ENCODE measurements at regions not wholly inside any gene's neighbourhood (a gene's known extent, or its start where the extent isn't known, plus 50 kb on each side); places are given as distances from the start of the nearest gene placed in this dataset.

DNA sequence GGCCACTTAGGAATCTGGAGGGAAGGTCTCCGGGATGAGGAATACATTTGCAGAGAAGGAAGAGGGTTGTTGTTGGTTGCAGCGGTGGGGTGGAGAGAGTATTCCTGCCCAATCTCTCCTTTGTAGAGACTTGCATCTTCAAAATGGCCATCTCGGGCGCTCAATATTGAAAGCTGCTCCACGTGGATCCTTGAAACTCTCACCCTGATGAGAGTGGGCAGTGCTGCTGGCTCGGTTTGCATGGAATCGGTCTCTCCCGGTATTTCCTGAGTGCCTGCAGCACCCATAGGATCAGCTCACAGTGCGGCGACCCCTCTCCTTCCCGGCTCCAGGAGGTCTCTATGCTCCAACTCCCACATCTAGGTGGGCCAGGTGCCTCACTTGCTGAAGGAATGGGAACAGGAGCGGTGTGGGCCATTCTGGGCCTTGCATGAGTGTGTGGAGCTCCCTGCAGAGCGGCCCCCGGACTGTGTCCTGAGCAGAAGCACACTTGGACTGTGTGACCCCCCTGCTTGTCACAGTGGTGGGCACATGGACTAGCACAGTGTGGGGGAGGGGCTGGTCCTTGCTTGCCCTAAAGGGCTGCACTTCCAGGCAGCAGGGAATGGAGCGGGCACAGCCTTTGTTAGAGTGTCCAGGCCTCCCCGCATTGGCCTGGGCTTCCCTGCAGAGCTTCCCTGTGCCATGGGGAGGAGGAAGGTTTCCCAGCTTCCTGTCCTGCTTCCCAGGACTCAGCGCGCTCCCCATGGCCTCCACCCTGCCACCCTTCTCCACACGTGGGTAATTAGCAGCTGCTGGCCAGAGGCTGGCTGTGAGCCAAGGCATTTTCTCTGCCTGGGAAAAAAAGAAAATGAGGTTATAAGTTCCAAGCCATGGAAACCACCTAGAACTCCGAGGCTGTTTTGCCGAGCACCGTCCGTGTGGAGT lies 139.3 kb downstream of the IRF8 start:
- intact Hi-C loops (cut with micrococcal nuclease; ENCODE audit: unreplicated experiment), result no loop called here
- H3K4me1 ChIP-seq, result no peaks in the 10 kb centered on the region
- no peak overlapping the region for H3K4me3 ChIP-seq (ENCODE audit: low read depth, low read length)
- H3K36me3 ChIP-seq (ENCODE audit: control insufficient read depth, insufficient read depth, low read length), result no peaks in the 10 kb centered on the region
- no peak overlapping the region for H3K27ac Mint-ChIP-seq (ENCODE audit: unreplicated experiment)
- no peaks in the 10 kb centered on the region for H3K36me3 Mint-ChIP-seq (ENCODE audit: insufficient read depth, unreplicated experiment)
- ChIA-PET CTCF (no interaction called here), POLR2A (no interaction called here)
- peak in 1 of 2 experiments; percentile 27 for DNase-seq
- TF ChIP-seq, protein P1, sequence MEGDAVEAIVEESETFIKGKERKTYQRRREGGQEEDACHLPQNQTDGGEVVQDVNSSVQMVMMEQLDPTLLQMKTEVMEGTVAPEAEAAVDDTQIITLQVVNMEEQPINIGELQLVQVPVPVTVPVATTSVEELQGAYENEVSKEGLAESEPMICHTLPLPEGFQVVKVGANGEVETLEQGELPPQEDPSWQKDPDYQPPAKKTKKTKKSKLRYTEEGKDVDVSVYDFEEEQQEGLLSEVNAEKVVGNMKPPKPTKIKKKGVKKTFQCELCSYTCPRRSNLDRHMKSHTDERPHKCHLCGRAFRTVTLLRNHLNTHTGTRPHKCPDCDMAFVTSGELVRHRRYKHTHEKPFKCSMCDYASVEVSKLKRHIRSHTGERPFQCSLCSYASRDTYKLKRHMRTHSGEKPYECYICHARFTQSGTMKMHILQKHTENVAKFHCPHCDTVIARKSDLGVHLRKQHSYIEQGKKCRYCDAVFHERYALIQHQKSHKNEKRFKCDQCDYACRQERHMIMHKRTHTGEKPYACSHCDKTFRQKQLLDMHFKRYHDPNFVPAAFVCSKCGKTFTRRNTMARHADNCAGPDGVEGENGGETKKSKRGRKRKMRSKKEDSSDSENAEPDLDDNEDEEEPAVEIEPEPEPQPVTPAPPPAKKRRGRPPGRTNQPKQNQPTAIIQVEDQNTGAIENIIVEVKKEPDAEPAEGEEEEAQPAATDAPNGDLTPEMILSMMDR (IDR thresholded peaks at IDR 0.05; ENCODE audit: insufficient read depth in 1 of 2, low read depth in 1 of 2, low read length in 1 of 2, severe bottlenecking in 1 of 2, unreplicated experiment in 1 of 2), result no peak
- no peaks in the 10 kb centered on the region for H3K4me1 Mint-ChIP-seq (ENCODE audit: low read depth, unreplicated experiment)
- H3K27me3 Mint-ChIP-seq (ENCODE audit: insufficient read depth, unreplicated experiment), result no peaks in the 10 kb centered on the region
- H3K9me3 Mint-ChIP-seq (ENCODE audit: unreplicated experiment), result no peaks in the 10 kb centered on the region
- H3K27me3 ChIP-seq (replicated peaks; ENCODE audit: control insufficient read depth, insufficient read depth, low read length), result no peaks in the 10 kb centered on the region
- BruUV-seq (replicated peaks), result no TSS peak
- no peaks in the 10 kb centered on the region for H3K9me3 ChIP-seq
- no peak overlapping the region for H3K4me3 Mint-ChIP-seq (ENCODE audit: unreplicated experiment)

DNA sequence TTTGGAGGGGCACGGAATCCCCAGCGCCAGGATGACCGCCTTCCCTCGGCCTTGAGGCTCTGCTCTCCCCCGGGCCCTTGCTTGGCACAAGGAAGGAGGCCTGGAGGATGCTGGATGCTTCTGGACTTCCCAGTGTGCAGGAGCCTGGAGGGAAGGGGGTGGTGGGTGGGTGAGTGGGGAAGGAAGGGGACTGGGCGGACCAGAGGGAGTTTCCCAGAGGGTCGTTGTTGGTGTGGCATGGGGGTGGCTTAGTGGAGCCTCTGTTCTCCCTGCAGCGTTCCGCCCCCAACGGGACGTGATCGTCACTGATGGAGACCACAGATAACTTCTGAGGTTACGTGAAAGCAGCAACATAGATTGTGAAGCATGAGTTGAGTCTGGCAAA lies 140.0 kb downstream of the IRF8 start:
- H3K4me3 Mint-ChIP-seq (ENCODE audit: unreplicated experiment), result no peak overlapping the region
- no peaks in the 10 kb centered on the region for H3K27me3 Mint-ChIP-seq (ENCODE audit: insufficient read depth, unreplicated experiment)
- no peaks in the 10 kb centered on the region for H3K4me1 ChIP-seq
- H3K36me3 ChIP-seq (ENCODE audit: control insufficient read depth, insufficient read depth, low read length), result no peaks in the 10 kb centered on the region
- no peak overlapping the region for H3K27ac Mint-ChIP-seq (ENCODE audit: unreplicated experiment)
- no peak overlapping the region for H3K4me3 ChIP-seq (ENCODE audit: low read depth, low read length)
- POLR2A ChIA-PET, result no interaction called here
- no peaks in the 10 kb centered on the region for H3K4me1 Mint-ChIP-seq (ENCODE audit: low read depth, unreplicated experiment)
- H3K9me3 Mint-ChIP-seq (ENCODE audit: unreplicated experiment), result no peaks in the 10 kb centered on the region
- no peaks in the 10 kb centered on the region for H3K36me3 Mint-ChIP-seq (ENCODE audit: insufficient read depth, unreplicated experiment)
- CTCF ChIA-PET, result no interaction called here
- no peaks in the 10 kb centered on the region for H3K9me3 ChIP-seq
- intact Hi-C loops (cut with micrococcal nuclease; ENCODE audit: unreplicated experiment), result no loop called here
- no TSS peak for BruUV-seq (replicated peaks)
- H3K27me3 ChIP-seq (replicated peaks; ENCODE audit: control insufficient read depth, insufficient read depth, low read length), result no peaks in the 10 kb centered on the region
- DNase-seq, result peak in 1 of 2 experiments; percentile 26
- TF ChIP-seq, protein P1 (IDR thresholded peaks at IDR 0.05; ENCODE audit: insufficient read depth in 1 of 2, low read depth in 1 of 2, low read length in 1 of 2, severe bottlenecking in 1 of 2, unreplicated experiment in 1 of 2), result no peak

DNA sequence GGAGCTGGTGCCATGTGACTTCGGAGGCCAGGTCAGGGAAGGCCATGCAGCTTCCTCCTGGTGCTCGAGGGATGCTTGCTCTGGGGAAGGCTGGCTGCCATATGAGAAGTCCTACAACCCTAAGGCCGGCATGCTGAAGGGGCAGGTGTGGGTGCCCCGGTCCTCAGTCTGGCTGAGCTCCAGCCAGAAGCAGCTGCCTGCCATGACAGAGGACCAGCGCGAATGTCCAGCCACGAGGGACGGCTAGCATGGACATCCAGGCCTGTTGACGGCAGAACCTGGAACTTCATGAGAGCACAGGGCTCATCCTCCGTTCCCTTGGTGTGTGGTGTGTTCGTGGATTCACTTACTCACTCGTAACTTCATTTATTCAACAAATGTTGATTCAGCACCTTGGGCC lies 140.6 kb downstream of the IRF8 start:
- H3K4me3 Mint-ChIP-seq (ENCODE audit: unreplicated experiment), result no peak overlapping the region
- H3K36me3 Mint-ChIP-seq (ENCODE audit: insufficient read depth, unreplicated experiment), result no peaks in the 10 kb centered on the region
- intact Hi-C loops (cut with micrococcal nuclease; ENCODE audit: unreplicated experiment), result no loop called here
- no peaks in the 10 kb centered on the region for H3K9me3 Mint-ChIP-seq (ENCODE audit: unreplicated experiment)
- ChIA-PET POLR2A (no interaction called here), CTCF (no interaction called here)
- DNase-seq, result peak in 1 of 2 experiments; percentile 23
- no peaks in the 10 kb centered on the region for H3K27me3 Mint-ChIP-seq (ENCODE audit: insufficient read depth, unreplicated experiment)
- no peaks in the 10 kb centered on the region for H3K4me1 ChIP-seq
- TF ChIP-seq, protein P1 (IDR thresholded peaks at IDR 0.05; ENCODE audit: insufficient read depth in 1 of 2, low read depth in 1 of 2, low read length in 1 of 2, severe bottlenecking in 1 of 2, unreplicated experiment in 1 of 2), result no peak
- BruUV-seq (replicated peaks), result no TSS peak
- no peaks in the 10 kb centered on the region for H3K9me3 ChIP-seq
- H3K27me3 ChIP-seq (replicated peaks; ENCODE audit: control insufficient read depth, insufficient read depth, low read length), result no peaks in the 10 kb centered on the region
- no peak overlapping the region for H3K4me3 ChIP-seq (ENCODE audit: low read depth, low read length)
- no peak overlapping the region for H3K27ac Mint-ChIP-seq (ENCODE audit: unreplicated experiment)
- H3K4me1 Mint-ChIP-seq (ENCODE audit: low read depth, unreplicated experiment), result no peaks in the 10 kb centered on the region
- no peaks in the 10 kb centered on the region for H3K36me3 ChIP-seq (ENCODE audit: control insufficient read depth, insufficient read depth, low read length)
